CD4-positive, alpha-beta T cell (primary cell): ENCODE measurements at regions not wholly inside any gene's neighbourhood (a gene's known extent, or its start where the extent isn't known, plus 50 kb on each side); places are given as distances from the start of the nearest gene placed in this dataset.

Source experiments
- ATAC-seq: fragments of 200-7000 bp; cut with Tn5 transposase; one replicate; pipeline ENCODE4 v1.10.0; 2022; ENCODE audit warnings: mild to moderate bottlenecking; ENCODE audit not compliant: poor library complexity
- CTCF ChIA-PET: fragments of 350-600 bp; sonication (Branson Sonifier 250); formaldehyde crosslinking; loops from one replicate; lab custom pipeline; 2021; ENCODE audit warnings: antibody characterized with exemption, inconsistent platforms; lab: Charles Lee
- POLR2A ChIA-PET: fragments of 350-600 bp; sonication (Branson Sonifier 250); formaldehyde crosslinking; loops from one replicate; lab custom pipeline; 2021; ENCODE audit warnings: antibody characterized with exemption, inconsistent platforms; lab: Charles Lee
- DNase-seq, 14 experiments: peaks; one replicate each; pipeline ENCODE4 v3.0.0-alpha.2; 2013 to 2020; ENCODE audit warnings: mixed read lengths in 2 of 14
- H3K27ac ChIP-seq, 2 donors: one replicate each; pipeline versions ENCODE4 v1.5.1 to v1.7.0; 2013; ENCODE audit warnings: low read length in 2 of 2, low read depth in 1 of 2, mild to moderate bottlenecking in 1 of 2
- H3K27me3 ChIP-seq, 2 experiments: 1 replicate in 1 of 2; 2 replicates in 1 of 2; pipeline versions ENCODE4 v1.6.1 to v1.7.0; 2013; ENCODE audit warnings: low read length in 2 of 2, control low read depth in 1 of 2, mild to moderate bottlenecking in 1 of 2, moderate library complexity in 1 of 2; ENCODE audit not compliant: insufficient read depth in 2 of 2, control insufficient read depth in 1 of 2
- H3K36me3 ChIP-seq: one replicate; pipeline ENCODE4 v1.6.1; 2013; ENCODE audit warnings: low read length, control low read depth; ENCODE audit not compliant: insufficient read depth
- H3K4me1 ChIP-seq: one replicate; pipeline ENCODE4 v1.6.1; 2013; ENCODE audit warnings: low read length, control low read depth; ENCODE audit not compliant: insufficient read depth
- H3K4me3 ChIP-seq: one replicate; pipeline ENCODE4 v1.5.1; 2013; ENCODE audit warnings: mild to moderate bottlenecking, low read length, moderate library complexity
- H3K9me3 ChIP-seq, 2 experiments: 1 replicate in 1 of 2; 2 replicates in 1 of 2; pipeline versions ENCODE4 v1.6.1 to v1.7.0; 2013; ENCODE audit warnings: low read length in 2 of 2, mild to moderate bottlenecking in 2 of 2, control low read depth in 1 of 2, moderate library complexity in 1 of 2; ENCODE audit not compliant: control insufficient read depth in 1 of 2, insufficient read depth in 1 of 2
- H3K27ac Mint-ChIP-seq: one replicate; pipeline ENCODE4 v1.8.0; 2020; ENCODE audit warnings: mixed read lengths
- H3K27me3 Mint-ChIP-seq: one replicate; pipeline ENCODE4 v1.8.0; 2021; ENCODE audit warnings: mixed read lengths
- H3K36me3 Mint-ChIP-seq: one replicate; pipeline ENCODE4 v1.8.0; 2021; ENCODE audit warnings: low read depth, mixed read lengths
- H3K4me1 Mint-ChIP-seq: one replicate; pipeline ENCODE4 v1.8.0; 2021; ENCODE audit warnings: low read depth, mixed read lengths
- H3K4me3 Mint-ChIP-seq: one replicate; pipeline ENCODE4 v1.8.0; 2020; ENCODE audit warnings: mild to moderate bottlenecking, mixed read lengths
- H3K9me3 Mint-ChIP-seq: one replicate; pipeline ENCODE4 v1.8.0; 2020; ENCODE audit warnings: mixed read lengths
- intact Hi-C, 2 experiments: fragments of 100-400 bp; cut with DNase I in 1 of 2; cut with micrococcal nuclease in 1 of 2; formaldehyde crosslinking; loops; one replicate each; pipeline versions ENCODE4 v1.15.1 to v1.9.0; 2023 to 2025; cut with DNase I, micrococcal nuclease
- TF ChIP-seq, protein P1 (sequence below): fragments of 200-600 bp; IDR thresholded peaks from one replicate; pipeline ENCODE4 v1.8.0; 2022; ENCODE audit warnings: antibody characterized with exemption, mild to moderate bottlenecking

- Mint-ChIP-seq H3K9me3 (no peaks in the 10 kb centered on the region), H3K36me3 (no peaks in the 10 kb centered on the region), H3K27me3 (no peaks in the 10 kb centered on the region), H3K4me3 (no peak overlapping the region), H3K27ac (no peak overlapping the region), H3K4me1 (peaks cover 21% of the 10 kb centered on the region)
- intact Hi-C loops: no loop called here
- CTCF ChIA-PET: no interaction called here
- TF ChIP-seq, protein P1, sequence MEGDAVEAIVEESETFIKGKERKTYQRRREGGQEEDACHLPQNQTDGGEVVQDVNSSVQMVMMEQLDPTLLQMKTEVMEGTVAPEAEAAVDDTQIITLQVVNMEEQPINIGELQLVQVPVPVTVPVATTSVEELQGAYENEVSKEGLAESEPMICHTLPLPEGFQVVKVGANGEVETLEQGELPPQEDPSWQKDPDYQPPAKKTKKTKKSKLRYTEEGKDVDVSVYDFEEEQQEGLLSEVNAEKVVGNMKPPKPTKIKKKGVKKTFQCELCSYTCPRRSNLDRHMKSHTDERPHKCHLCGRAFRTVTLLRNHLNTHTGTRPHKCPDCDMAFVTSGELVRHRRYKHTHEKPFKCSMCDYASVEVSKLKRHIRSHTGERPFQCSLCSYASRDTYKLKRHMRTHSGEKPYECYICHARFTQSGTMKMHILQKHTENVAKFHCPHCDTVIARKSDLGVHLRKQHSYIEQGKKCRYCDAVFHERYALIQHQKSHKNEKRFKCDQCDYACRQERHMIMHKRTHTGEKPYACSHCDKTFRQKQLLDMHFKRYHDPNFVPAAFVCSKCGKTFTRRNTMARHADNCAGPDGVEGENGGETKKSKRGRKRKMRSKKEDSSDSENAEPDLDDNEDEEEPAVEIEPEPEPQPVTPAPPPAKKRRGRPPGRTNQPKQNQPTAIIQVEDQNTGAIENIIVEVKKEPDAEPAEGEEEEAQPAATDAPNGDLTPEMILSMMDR: no peak
- Histone ChIP-seq H3K27ac (no peak overlapping the region), H3K36me3 (no peaks in the 10 kb centered on the region), H3K9me3 (peaks cover 0 to 18% of the 10 kb centered on the region in 2 experiments), H3K4me3 (no peak overlapping the region), H3K4me1 (peaks cover 2% of the 10 kb centered on the region), H3K27me3 (no peaks in the 10 kb centered on the region)
- POLR2A ChIA-PET: no interaction called here
- DNase-seq: no peak
- ATAC-seq: no peak
These were observed 185.0 kb downstream of the TUBA3C start for GRCh38 chr13:18996627-18997051.

- ChIA-PET POLR2A (no interaction called here), CTCF (no interaction called here)
- ATAC-seq (no peak), DNase-seq (no peak)
- H3K4me3 ChIP-seq: no peak overlapping the region
- no peak overlapping the region for H3K27ac ChIP-seq
- no peak overlapping the region for H3K27ac Mint-ChIP-seq
- H3K27me3 ChIP-seq: no peaks in the 10 kb centered on the region
- H3K9me3 ChIP-seq: peaks cover 0 to 18% of the 10 kb centered on the region in 2 experiments
- H3K4me3 Mint-ChIP-seq: no peak overlapping the region
- H3K4me1 ChIP-seq: peaks cover 2% of the 10 kb centered on the region
- H3K36me3 ChIP-seq: no peaks in the 10 kb centered on the region
- H3K4me1 Mint-ChIP-seq: peaks cover 21% of the 10 kb centered on the region
- no peaks in the 10 kb centered on the region for H3K9me3 Mint-ChIP-seq
- TF ChIP-seq, protein P1: no peak
- no peaks in the 10 kb centered on the region for H3K27me3 Mint-ChIP-seq
- H3K36me3 Mint-ChIP-seq: no peaks in the 10 kb centered on the region
- intact Hi-C loops: no loop called here
These were observed 185.4 kb downstream of the TUBA3C start for GRCh38 chr13:18996221-18996620.

DNA sequence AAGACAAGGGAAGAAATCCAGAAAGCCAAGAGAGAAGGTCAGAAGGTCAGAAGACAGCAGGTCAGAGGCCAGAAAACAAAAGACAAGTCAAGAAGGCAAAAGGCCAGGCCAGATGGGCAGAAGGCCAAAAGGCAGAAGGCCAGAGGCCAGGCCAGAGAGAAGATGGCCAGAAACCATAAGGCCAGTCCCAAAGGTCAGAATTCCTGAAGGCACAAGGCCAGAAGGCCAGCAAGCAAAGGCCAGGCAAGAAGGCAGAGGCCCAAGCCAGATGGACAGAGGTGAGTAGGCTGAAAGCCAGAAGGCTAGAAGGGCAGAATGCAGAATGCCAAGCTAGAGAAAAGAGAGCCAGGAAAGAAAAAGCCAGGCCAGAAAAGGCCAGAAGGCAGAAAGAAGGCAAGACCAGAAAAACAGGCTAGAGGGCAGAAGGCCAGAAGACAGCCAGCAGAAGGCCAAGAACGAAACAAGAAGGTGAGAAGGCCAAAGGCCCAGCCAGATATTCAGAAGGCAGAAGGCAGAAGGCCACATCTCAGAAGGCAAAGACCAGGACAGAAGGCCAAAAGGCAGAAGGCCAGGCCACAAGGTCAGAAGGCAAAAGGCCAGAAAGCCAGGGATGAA is 186.3 kb downstream of the TUBA3C start:
- DNase-seq (no peak), ATAC-seq (no peak)
- TF ChIP-seq, protein P1: no peak
- CTCF ChIA-PET: no interaction called here
- H3K36me3 ChIP-seq: no peaks in the 10 kb centered on the region
- no peak overlapping the region for H3K27ac ChIP-seq
- POLR2A ChIA-PET: no interaction called here
- no peaks in the 10 kb centered on the region for H3K27me3 Mint-ChIP-seq
- no peak overlapping the region for H3K4me3 Mint-ChIP-seq
- no peaks in the 10 kb centered on the region for H3K36me3 Mint-ChIP-seq
- no peak overlapping the region for H3K4me3 ChIP-seq
- peaks cover 21% of the 10 kb centered on the region for H3K4me1 Mint-ChIP-seq
- intact Hi-C loops: no loop called here
- H3K27ac Mint-ChIP-seq: no peak overlapping the region
- peaks cover 0 to 13% of the 10 kb centered on the region in 2 experiments for H3K9me3 ChIP-seq
- no peaks in the 10 kb centered on the region for H3K9me3 Mint-ChIP-seq
- peaks cover 2% of the 10 kb centered on the region for H3K4me1 ChIP-seq
- H3K27me3 ChIP-seq: no peaks in the 10 kb centered on the region
